ENCODE measurements at regions not wholly inside any gene's neighbourhood (a gene's known extent, or its start where the extent isn't known, plus 50 kb on each side); places are given as distances from the start of the nearest gene placed in this dataset.

- no peak for TF ChIP-seq TBP (IDR thresholded peaks at IDR 0.05; ENCODE audit: low read depth, low read length)
Measured at GRCh38 chr3:152083135-152083534, 185.6 kb upstream of the MBNL1 start (continued).
